Panc1 (cell line): ENCODE measurements at regions not wholly inside any gene's neighbourhood (a gene's known extent, or its start where the extent isn't known, plus 50 kb on each side); places are given as distances from the start of the nearest gene placed in this dataset.

Source experiments
- POLR2AphosphoS5 ChIP-seq: IDR thresholded peaks from 2 replicates; pipeline ENCODE4 v1.6.1; 2012; ENCODE audit warnings: mild to moderate bottlenecking, low read depth, low read length, moderate library complexity
- TF ChIP-seq, protein P1 (sequence below), 2 experiments: IDR thresholded peaks; 2 replicates each; pipeline ENCODE4 v1.6.1; 2011 to 2012; ENCODE audit warnings: low read depth in 2 of 2, control low read depth in 1 of 2, low read length in 1 of 2, mild to moderate bottlenecking in 1 of 2, moderate library complexity in 1 of 2; ENCODE audit not compliant: insufficient read depth in 1 of 2
- TF ChIP-seq, protein P2 (sequence below): fragments of 450-650 bp; IDR thresholded peaks from 2 replicates; pipeline ENCODE4 v1.5.1; 2017; ENCODE audit warnings: mild to moderate bottlenecking

DNA sequence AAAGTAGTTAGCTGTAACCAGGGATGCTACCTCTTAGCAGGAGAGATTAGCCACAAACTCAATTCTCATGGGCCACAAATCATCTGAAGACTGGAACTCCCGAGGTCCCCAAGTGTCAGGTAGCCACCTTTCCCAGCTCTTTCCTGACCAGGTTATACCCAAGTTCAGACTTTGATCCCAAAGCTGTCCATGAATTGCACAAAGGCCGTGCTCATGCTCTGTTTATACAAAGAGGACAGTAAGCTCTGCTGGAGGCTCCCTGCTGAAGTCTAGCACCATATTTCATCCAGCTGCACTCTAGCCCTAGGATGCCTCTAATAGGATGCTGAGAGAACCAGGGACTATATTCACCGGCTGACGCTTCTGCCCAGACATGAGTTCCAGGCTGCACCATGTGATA lies 271.0 kb upstream of the ADAMTSL1 start:
- TF ChIP-seq, protein P1, sequence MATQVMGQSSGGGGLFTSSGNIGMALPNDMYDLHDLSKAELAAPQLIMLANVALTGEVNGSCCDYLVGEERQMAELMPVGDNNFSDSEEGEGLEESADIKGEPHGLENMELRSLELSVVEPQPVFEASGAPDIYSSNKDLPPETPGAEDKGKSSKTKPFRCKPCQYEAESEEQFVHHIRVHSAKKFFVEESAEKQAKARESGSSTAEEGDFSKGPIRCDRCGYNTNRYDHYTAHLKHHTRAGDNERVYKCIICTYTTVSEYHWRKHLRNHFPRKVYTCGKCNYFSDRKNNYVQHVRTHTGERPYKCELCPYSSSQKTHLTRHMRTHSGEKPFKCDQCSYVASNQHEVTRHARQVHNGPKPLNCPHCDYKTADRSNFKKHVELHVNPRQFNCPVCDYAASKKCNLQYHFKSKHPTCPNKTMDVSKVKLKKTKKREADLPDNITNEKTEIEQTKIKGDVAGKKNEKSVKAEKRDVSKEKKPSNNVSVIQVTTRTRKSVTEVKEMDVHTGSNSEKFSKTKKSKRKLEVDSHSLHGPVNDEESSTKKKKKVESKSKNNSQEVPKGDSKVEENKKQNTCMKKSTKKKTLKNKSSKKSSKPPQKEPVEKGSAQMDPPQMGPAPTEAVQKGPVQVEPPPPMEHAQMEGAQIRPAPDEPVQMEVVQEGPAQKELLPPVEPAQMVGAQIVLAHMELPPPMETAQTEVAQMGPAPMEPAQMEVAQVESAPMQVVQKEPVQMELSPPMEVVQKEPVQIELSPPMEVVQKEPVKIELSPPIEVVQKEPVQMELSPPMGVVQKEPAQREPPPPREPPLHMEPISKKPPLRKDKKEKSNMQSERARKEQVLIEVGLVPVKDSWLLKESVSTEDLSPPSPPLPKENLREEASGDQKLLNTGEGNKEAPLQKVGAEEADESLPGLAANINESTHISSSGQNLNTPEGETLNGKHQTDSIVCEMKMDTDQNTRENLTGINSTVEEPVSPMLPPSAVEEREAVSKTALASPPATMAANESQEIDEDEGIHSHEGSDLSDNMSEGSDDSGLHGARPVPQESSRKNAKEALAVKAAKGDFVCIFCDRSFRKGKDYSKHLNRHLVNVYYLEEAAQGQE (IDR thresholded peaks at IDR 0.05; ENCODE audit: insufficient read depth in 1 of 2, low read depth in 2 of 2, low read length in 1 of 2), result no peak
- TF ChIP-seq, protein P2, sequence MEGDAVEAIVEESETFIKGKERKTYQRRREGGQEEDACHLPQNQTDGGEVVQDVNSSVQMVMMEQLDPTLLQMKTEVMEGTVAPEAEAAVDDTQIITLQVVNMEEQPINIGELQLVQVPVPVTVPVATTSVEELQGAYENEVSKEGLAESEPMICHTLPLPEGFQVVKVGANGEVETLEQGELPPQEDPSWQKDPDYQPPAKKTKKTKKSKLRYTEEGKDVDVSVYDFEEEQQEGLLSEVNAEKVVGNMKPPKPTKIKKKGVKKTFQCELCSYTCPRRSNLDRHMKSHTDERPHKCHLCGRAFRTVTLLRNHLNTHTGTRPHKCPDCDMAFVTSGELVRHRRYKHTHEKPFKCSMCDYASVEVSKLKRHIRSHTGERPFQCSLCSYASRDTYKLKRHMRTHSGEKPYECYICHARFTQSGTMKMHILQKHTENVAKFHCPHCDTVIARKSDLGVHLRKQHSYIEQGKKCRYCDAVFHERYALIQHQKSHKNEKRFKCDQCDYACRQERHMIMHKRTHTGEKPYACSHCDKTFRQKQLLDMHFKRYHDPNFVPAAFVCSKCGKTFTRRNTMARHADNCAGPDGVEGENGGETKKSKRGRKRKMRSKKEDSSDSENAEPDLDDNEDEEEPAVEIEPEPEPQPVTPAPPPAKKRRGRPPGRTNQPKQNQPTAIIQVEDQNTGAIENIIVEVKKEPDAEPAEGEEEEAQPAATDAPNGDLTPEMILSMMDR, result no peak
- TF ChIP-seq POLR2AphosphoS5, result no peak
